VCaP (cell line): ENCODE measurements at regions not wholly inside any gene's neighbourhood (a gene's known extent, or its start where the extent isn't known, plus 50 kb on each side); places are given as distances from the start of the nearest gene placed in this dataset.
"Not testable (repeated sequence)": the region's sequence is repeated elsewhere in the genome, so short reads cannot be mapped to it uniquely, and the experiment has no call there.

Experiments used
- H3K27ac ChIP-seq: fragments of 450-650 bp; 2 replicates; pipeline ENCODE4 v1.5.1; 2017
- TF ChIP-seq, protein P1 (sequence below): fragments of 450-650 bp; conservative IDR thresholded peaks from 2 replicates; pipeline ENCODE4 v1.5.1; 2017; ENCODE audit warnings: mild to moderate bottlenecking, moderate library complexity

DNA sequence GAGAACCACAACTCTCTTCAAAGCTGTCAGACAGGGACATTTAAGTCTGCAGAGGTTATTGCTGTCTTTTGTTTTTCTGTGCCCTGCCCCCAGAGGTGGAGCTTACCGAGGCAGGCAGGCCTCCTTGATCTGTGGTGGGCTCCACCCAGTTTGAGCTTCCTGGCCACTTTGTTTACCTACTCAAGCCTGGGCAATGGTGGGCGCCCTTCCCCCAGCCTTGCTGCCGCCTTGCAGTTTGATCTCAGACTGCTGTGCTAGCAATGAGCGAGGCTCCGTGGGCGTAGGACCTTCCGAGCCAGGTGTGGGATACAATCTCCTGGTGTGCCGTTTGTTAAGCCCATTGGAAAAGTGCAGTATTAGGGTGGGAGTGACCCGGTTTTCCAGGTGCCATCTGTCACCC, 822.1 kb downstream of the KCNMA1 start:
- not testable (repeated sequence) for H3K27ac ChIP-seq

DNA sequence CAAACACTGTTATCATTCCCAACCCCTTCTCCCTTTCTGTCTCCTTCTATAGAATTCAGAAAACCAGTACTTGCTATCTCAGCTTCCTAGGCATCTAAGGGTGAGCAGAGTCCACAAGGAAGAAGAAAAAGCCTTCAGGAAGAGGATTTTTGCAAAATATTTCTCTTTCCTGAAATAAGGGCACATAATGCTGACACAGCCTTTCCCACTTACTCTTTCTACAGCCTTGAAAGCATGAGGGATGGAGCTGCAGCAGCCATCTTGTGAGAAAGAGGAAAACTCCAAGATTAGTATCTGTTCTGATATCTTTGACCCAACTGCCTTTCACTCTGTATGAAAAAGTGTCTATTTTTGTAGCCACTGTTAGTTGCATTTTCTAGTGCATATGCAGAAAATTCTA, 826.2 kb downstream of the KCNMA1 start:
- TF ChIP-seq, protein P1, sequence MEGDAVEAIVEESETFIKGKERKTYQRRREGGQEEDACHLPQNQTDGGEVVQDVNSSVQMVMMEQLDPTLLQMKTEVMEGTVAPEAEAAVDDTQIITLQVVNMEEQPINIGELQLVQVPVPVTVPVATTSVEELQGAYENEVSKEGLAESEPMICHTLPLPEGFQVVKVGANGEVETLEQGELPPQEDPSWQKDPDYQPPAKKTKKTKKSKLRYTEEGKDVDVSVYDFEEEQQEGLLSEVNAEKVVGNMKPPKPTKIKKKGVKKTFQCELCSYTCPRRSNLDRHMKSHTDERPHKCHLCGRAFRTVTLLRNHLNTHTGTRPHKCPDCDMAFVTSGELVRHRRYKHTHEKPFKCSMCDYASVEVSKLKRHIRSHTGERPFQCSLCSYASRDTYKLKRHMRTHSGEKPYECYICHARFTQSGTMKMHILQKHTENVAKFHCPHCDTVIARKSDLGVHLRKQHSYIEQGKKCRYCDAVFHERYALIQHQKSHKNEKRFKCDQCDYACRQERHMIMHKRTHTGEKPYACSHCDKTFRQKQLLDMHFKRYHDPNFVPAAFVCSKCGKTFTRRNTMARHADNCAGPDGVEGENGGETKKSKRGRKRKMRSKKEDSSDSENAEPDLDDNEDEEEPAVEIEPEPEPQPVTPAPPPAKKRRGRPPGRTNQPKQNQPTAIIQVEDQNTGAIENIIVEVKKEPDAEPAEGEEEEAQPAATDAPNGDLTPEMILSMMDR, result no peak
- H3K27ac ChIP-seq, result no peak overlapping the region

GRCh38 chr10:76788452-76788811, 849.2 kb downstream of the KCNMA1 start:
- TF ChIP-seq, protein P1, result no peak
- no peak overlapping the region for H3K27ac ChIP-seq

GRCh38 chr10:76787746-76788451, 849.7 kb downstream of the KCNMA1 start:
- TF ChIP-seq, protein P1, result no peak
- no peak overlapping the region for H3K27ac ChIP-seq

- TF ChIP-seq, protein P1, result no peak
- H3K27ac ChIP-seq, result no peak overlapping the region
Measured at GRCh38 chr10:76786504-76787072, 851.0 kb downstream of the KCNMA1 start.

DNA sequence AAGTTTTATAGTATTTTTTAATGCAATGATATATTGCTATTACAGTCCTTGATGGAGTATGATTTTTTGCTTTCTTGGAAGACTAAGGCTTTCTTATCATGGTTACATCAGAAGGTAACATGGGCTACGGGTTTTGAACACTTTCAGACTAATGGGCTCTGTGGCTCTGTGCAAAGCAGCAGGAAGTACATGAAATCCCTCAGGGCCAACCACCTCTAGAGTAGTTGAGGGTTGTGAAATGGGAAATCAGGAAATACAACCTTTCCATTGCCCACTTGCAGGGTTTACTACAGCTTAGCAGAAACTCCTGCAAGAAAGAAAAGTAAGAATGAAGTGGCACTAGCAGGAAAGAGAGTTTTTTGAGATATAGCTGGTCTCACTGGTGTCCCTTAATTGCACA, 853.5 kb downstream of the KCNMA1 start:
- no peak overlapping the region for H3K27ac ChIP-seq
- TF ChIP-seq, protein P1, result no peak

- H3K27ac ChIP-seq, result no peak overlapping the region
- TF ChIP-seq, protein P1, result no peak
Measured at GRCh38 chr10:76779796-76780301, 857.8 kb downstream of the KCNMA1 start.
